Tibial nerve (tissue), 4 donors: ENCODE measurements at regions not wholly inside any gene's neighbourhood (a gene's known extent, or its start where the extent isn't known, plus 50 kb on each side); places are given as distances from the start of the nearest gene placed in this dataset.
A peak's percentile ranks its signal among the peaks of the same experiment; 100 is the strongest.

Source experiments
- DNase-seq, 2 donors: peaks; one replicate each; pipeline ENCODE4 v3.0.0-alpha.2; 2019; ENCODE audit warnings: low spot score in 2 of 2
- H3K27ac ChIP-seq, 4 donors: fragments of 200-600 bp; sonication (generic) in 3 of 4; one replicate each; pipeline ENCODE4 v1.5.1; 2017 to 2019; ENCODE audit warnings: mild to moderate bottlenecking in 1 of 4
- H3K27me3 ChIP-seq, 2 donors: fragments of 200-600 bp; sonication (generic) in 1 of 2; one replicate each; pipeline versions ENCODE4 v1.5.1 to v1.6.0; 2017 to 2019
- H3K36me3 ChIP-seq, 3 donors: fragments of 200-600 bp; sonication (generic); one replicate each; pipeline ENCODE4 v1.5.1; 2018 to 2019
- H3K4me1 ChIP-seq, 4 donors: fragments of 200-600 bp; sonication (generic) in 3 of 4; one replicate each; pipeline ENCODE4 v1.5.1; 2017 to 2019
- H3K4me3 ChIP-seq, 4 donors: fragments of 200-600 bp; sonication (generic) in 3 of 4; one replicate each; pipeline ENCODE4 v1.5.1; 2017 to 2019; ENCODE audit warnings: mild to moderate bottlenecking in 1 of 4, moderate library complexity in 1 of 4
- H3K9me3 ChIP-seq, 4 donors: fragments of 200-600 bp; sonication (generic) in 3 of 4; one replicate each; pipeline ENCODE4 v1.5.1; 2017 to 2019
- EP300 ChIP-seq, 2 donors: sonication (generic); formaldehyde crosslinking; IDR thresholded peaks; one replicate each; pipeline ENCODE4 v1.6.1; 2017; ENCODE audit warnings: antibody characterized with exemption in 2 of 2, mild to moderate bottlenecking in 1 of 2
- POLR2A ChIP-seq, 2 donors: fragments of 450-650 bp; IDR thresholded peaks; one replicate each; pipeline ENCODE4 v1.6.1; 2017; ENCODE audit warnings: antibody characterized with exemption in 2 of 2, mild to moderate bottlenecking in 2 of 2, moderate library complexity in 2 of 2
- WGBS, 2 donors: methylation state at CpG; one replicate each; pipeline ENCODE4 v1.1.5; 2018; 5-methylcytosine and 5-hydroxymethylcytosine counted together
- TF ChIP-seq, protein P1 (sequence below), 5 experiments: fragments of 200-600 bp in 3 of 5; fragments of 450-650 bp in 2 of 5; sonication (generic) in 3 of 5; IDR thresholded peaks; one replicate each; pipeline ENCODE4 v1.5.1; 2016 to 2019; ENCODE audit warnings: antibody characterized with exemption in 5 of 5, mild to moderate bottlenecking in 3 of 5, moderate library complexity in 2 of 5

DNA sequence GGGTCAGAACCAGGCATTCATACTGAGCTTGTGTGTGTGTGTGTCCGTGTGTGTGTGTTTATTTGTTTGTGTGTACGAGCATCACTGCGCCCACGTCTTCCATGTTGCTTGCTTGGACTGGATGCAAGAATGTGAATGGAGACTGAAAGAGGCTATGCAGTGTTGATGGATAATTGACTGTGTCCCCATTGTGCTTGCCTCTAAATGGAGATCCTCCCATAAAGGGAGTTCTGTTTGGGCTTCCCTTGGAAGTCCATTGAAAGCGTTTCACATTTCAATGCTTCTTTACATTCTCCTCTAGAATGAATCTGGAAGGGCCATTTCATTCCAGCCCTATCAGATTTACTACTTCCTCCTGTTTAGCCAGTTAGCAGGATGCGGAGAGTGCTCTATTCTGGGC, 124.0 kb downstream of the GP2 start:
- H3K4me3 ChIP-seq: no peak overlapping the region
- no peak for DNase-seq
- H3K27ac ChIP-seq: no peak overlapping the region
- 47 to 67% methylated on average over 6 of the region's 6 CpGs for WGBS, 2 donors
- no peaks in the 10 kb centered on the region for H3K36me3 ChIP-seq
- no peak for TF ChIP-seq POLR2A (IDR thresholded peaks at IDR 0.05)
- peak in 1 of 2 donors; percentile 47 for TF ChIP-seq EP300 (IDR thresholded peaks at IDR 0.05)
- H3K27me3 ChIP-seq: no peaks in the 10 kb centered on the region
- H3K9me3 ChIP-seq: no peaks in the 10 kb centered on the region
- no peaks in the 10 kb centered on the region for H3K4me1 ChIP-seq

- H3K27me3 ChIP-seq: no peaks in the 10 kb centered on the region
- H3K9me3 ChIP-seq: no peaks in the 10 kb centered on the region
- H3K27ac ChIP-seq: no peak overlapping the region
- no peak overlapping the region for H3K4me3 ChIP-seq
- H3K36me3 ChIP-seq: no peaks in the 10 kb centered on the region
- no peak for DNase-seq
- 54 to 64% methylated on average over 3 of the region's 3 CpGs for WGBS, 2 donors
- no peaks in the 10 kb centered on the region for H3K4me1 ChIP-seq
- TF ChIP-seq EP300 (IDR thresholded peaks at IDR 0.05) (no peak), POLR2A (IDR thresholded peaks at IDR 0.05) (no peak)
- TF ChIP-seq, protein P1, sequence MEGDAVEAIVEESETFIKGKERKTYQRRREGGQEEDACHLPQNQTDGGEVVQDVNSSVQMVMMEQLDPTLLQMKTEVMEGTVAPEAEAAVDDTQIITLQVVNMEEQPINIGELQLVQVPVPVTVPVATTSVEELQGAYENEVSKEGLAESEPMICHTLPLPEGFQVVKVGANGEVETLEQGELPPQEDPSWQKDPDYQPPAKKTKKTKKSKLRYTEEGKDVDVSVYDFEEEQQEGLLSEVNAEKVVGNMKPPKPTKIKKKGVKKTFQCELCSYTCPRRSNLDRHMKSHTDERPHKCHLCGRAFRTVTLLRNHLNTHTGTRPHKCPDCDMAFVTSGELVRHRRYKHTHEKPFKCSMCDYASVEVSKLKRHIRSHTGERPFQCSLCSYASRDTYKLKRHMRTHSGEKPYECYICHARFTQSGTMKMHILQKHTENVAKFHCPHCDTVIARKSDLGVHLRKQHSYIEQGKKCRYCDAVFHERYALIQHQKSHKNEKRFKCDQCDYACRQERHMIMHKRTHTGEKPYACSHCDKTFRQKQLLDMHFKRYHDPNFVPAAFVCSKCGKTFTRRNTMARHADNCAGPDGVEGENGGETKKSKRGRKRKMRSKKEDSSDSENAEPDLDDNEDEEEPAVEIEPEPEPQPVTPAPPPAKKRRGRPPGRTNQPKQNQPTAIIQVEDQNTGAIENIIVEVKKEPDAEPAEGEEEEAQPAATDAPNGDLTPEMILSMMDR (IDR thresholded peaks at IDR 0.05): no peak
Observed at GRCh38 chr16:20202747-20203146, 124.6 kb downstream of the GP2 start.

GRCh38 chr16:20192801-20193200, 119.1 kb upstream of the GPR139 start:
- Histone ChIP-seq H3K27ac (no peak overlapping the region), H3K27me3 (no peaks in the 10 kb centered on the region), H3K9me3 (no peaks in the 10 kb centered on the region), H3K4me3 (no peak overlapping the region), H3K4me1 (no peaks in the 10 kb centered on the region), H3K36me3 (no peaks in the 10 kb centered on the region)
- no peak for TF ChIP-seq EP300 (IDR thresholded peaks at IDR 0.05)
- TF ChIP-seq, protein P1 (IDR thresholded peaks at IDR 0.05): no peak
- no peak for TF ChIP-seq POLR2A (IDR thresholded peaks at IDR 0.05)
- no peak for DNase-seq
- 17 to 25% methylated on average over 1 of the region's 1 CpG for WGBS, 2 donors

- no peaks in the 10 kb centered on the region for H3K27me3 ChIP-seq
- H3K4me3 ChIP-seq: no peak overlapping the region
- TF ChIP-seq, protein P1 (IDR thresholded peaks at IDR 0.05): no peak
- no peak for TF ChIP-seq POLR2A (IDR thresholded peaks at IDR 0.05)
- TF ChIP-seq EP300 (IDR thresholded peaks at IDR 0.05): no peak
- no peak overlapping the region for H3K27ac ChIP-seq
- H3K9me3 ChIP-seq: peaks cover 0 to 2% (median 0%) of the 10 kb centered on the region in 4 donors
- H3K4me1 ChIP-seq: no peaks in the 10 kb centered on the region
- no peaks in the 10 kb centered on the region for H3K36me3 ChIP-seq
- no peak for DNase-seq
Observed at GRCh38 chr16:20191566-20191965, 117.9 kb upstream of the GPR139 start.

GRCh38 chr16:20181949-20182348, 108.3 kb upstream of the GPR139 start:
- Histone ChIP-seq H3K4me1 (no peaks in the 10 kb centered on the region), H3K36me3 (no peaks in the 10 kb centered on the region), H3K4me3 (no peak overlapping the region), H3K9me3 (peaks cover 0 to 7% (median 0%) of the 10 kb centered on the region in 4 donors), H3K27me3 (no peaks in the 10 kb centered on the region), H3K27ac (no peak overlapping the region)
- TF ChIP-seq EP300 (IDR thresholded peaks at IDR 0.05): no peak
- no peak for TF ChIP-seq POLR2A (IDR thresholded peaks at IDR 0.05)
- TF ChIP-seq, protein P1 (IDR thresholded peaks at IDR 0.05): no peak
- DNase-seq: no peak
- WGBS, 2 donors: 51 to 59% methylated on average over 3 of the region's 3 CpGs

GRCh38 chr16:20181416-20181815, 107.7 kb upstream of the GPR139 start:
- WGBS, 2 donors: 48 to 64% methylated on average over 4 of the region's 4 CpGs
- no peak for DNase-seq
- TF ChIP-seq EP300 (IDR thresholded peaks at IDR 0.05) (no peak), POLR2A (IDR thresholded peaks at IDR 0.05) (no peak)
- TF ChIP-seq, protein P1 (IDR thresholded peaks at IDR 0.05): no peak

More at GRCh38 chr16:20181416-20181815, 107.7 kb upstream of the GPR139 start:
- H3K4me1 ChIP-seq: no peaks in the 10 kb centered on the region
- no peak overlapping the region for H3K27ac ChIP-seq
- no peaks in the 10 kb centered on the region for H3K36me3 ChIP-seq
- H3K27me3 ChIP-seq: no peaks in the 10 kb centered on the region
- peaks cover 0 to 3% (median 0%) of the 10 kb centered on the region in 4 donors for H3K9me3 ChIP-seq
- H3K4me3 ChIP-seq: no peak overlapping the region
